ENCODE measurements at regions not wholly inside any gene's neighbourhood (a gene's known extent, or its start where the extent isn't known, plus 50 kb on each side); places are given as distances from the start of the nearest gene placed in this dataset.
"Not testable (repeated sequence)": the region's sequence is repeated elsewhere in the genome, so short reads cannot be mapped to it uniquely, and the experiment has no call there.

- no peak overlapping the region for H3K4me3 ChIP-seq (ENCODE audit: low read depth, low read length)
- no peaks in the 10 kb centered on the region for H3K9me3 ChIP-seq (ENCODE audit: control insufficient read depth in 2 of 2, low read length in 2 of 2)
- no peaks in the 10 kb centered on the region for H3K36me3 Mint-ChIP-seq
- no peak overlapping the region for H3K27ac Mint-ChIP-seq
- no peak overlapping the region for H3K27ac ChIP-seq (ENCODE audit: insufficient read depth, low read length, poor library complexity, severe bottlenecking)
- ATAC-seq (ENCODE audit: low read depth in 2 of 2) (no peak), DNase-seq (no peak)
- no peaks in the 10 kb centered on the region for H3K27me3 Mint-ChIP-seq
- no peak overlapping the region for H3K4me3 Mint-ChIP-seq
- H3K9me3 Mint-ChIP-seq: peaks cover 0 to 4% (median 0%) of the 10 kb centered on the region in 7 donors
- no peaks in the 10 kb centered on the region for H3K4me1 ChIP-seq (ENCODE audit: control insufficient read depth, insufficient read depth, low read length, poor library complexity, severe bottlenecking)
- no peaks in the 10 kb centered on the region for H3K36me3 ChIP-seq (ENCODE audit: control insufficient read depth, insufficient read depth, low read length)
- H3K27me3 ChIP-seq (ENCODE audit: control insufficient read depth, insufficient read depth, low read length): no peaks in the 10 kb centered on the region
- no peaks in the 10 kb centered on the region for H3K4me1 Mint-ChIP-seq
Observed at GRCh38 chr5:17042041-17042440, 106.0 kb upstream of the MYO10 start.

- H3K27ac Mint-ChIP-seq: no peak overlapping the region
- peaks cover 5% of the 10 kb centered on the region for H3K27me3 Mint-ChIP-seq
- H3K4me1 Mint-ChIP-seq: no peaks in the 10 kb centered on the region
- no peaks in the 10 kb centered on the region for H3K9me3 ChIP-seq (ENCODE audit: control insufficient read depth in 2 of 2, low read length in 2 of 2)
- H3K9me3 Mint-ChIP-seq: peaks cover 0 to 4% (median 0%) of the 10 kb centered on the region in 7 donors
- no peaks in the 10 kb centered on the region for H3K27me3 ChIP-seq (ENCODE audit: control insufficient read depth, insufficient read depth, low read length)
- no peak overlapping the region for H3K4me3 ChIP-seq (ENCODE audit: low read depth, low read length)
- H3K36me3 Mint-ChIP-seq: no peaks in the 10 kb centered on the region
- ATAC-seq (ENCODE audit: low read depth in 2 of 2) (no peak), DNase-seq (no peak)
- no peak overlapping the region for H3K27ac ChIP-seq (ENCODE audit: insufficient read depth, low read length, poor library complexity, severe bottlenecking)
- no peak overlapping the region for H3K4me3 Mint-ChIP-seq
- no peaks in the 10 kb centered on the region for H3K36me3 ChIP-seq (ENCODE audit: control insufficient read depth, insufficient read depth, low read length)
- H3K4me1 ChIP-seq (ENCODE audit: control insufficient read depth, insufficient read depth, low read length, poor library complexity, severe bottlenecking): no peaks in the 10 kb centered on the region
Observed at GRCh38 chr5:17046320-17046719, 110.2 kb upstream of the MYO10 start.

- Mint-ChIP-seq H3K27ac (no peak overlapping the region), H3K36me3 (no peaks in the 10 kb centered on the region), H3K4me1 (no peaks in the 10 kb centered on the region), H3K4me3 (no peak overlapping the region), H3K27me3 (peaks cover 5% of the 10 kb centered on the region), H3K9me3 (peaks cover 0 to 2% (median 0%) of the 10 kb centered on the region in 7 donors)
- no peak for DNase-seq
- Histone ChIP-seq H3K4me1 (ENCODE audit: control insufficient read depth, insufficient read depth, low read length, poor library complexity, severe bottlenecking) (no peaks in the 10 kb centered on the region), H3K27ac (ENCODE audit: insufficient read depth, low read length, poor library complexity, severe bottlenecking) (no peak overlapping the region), H3K9me3 (ENCODE audit: control insufficient read depth in 2 of 2, low read length in 2 of 2) (no peaks in the 10 kb centered on the region), H3K27me3 (ENCODE audit: control insufficient read depth, insufficient read depth, low read length) (no peaks in the 10 kb centered on the region), H3K36me3 (ENCODE audit: control insufficient read depth, insufficient read depth, low read length) (no peaks in the 10 kb centered on the region), H3K4me3 (ENCODE audit: low read depth, low read length) (no peak overlapping the region)
- ATAC-seq (ENCODE audit: low read depth in 2 of 2): no peak
Observed at GRCh38 chr5:17050236-17050635, 114.1 kb upstream of the MYO10 start.

- Histone ChIP-seq H3K9me3 (ENCODE audit: control insufficient read depth in 2 of 2, low read length in 2 of 2) (no peaks in the 10 kb centered on the region), H3K36me3 (ENCODE audit: control insufficient read depth, insufficient read depth, low read length) (no peaks in the 10 kb centered on the region), H3K4me1 (ENCODE audit: control insufficient read depth, insufficient read depth, low read length, poor library complexity, severe bottlenecking) (no peaks in the 10 kb centered on the region), H3K4me3 (ENCODE audit: low read depth, low read length) (no peak overlapping the region), H3K27ac (ENCODE audit: insufficient read depth, low read length, poor library complexity, severe bottlenecking) (no peak overlapping the region), H3K27me3 (ENCODE audit: control insufficient read depth, insufficient read depth, low read length) (no peaks in the 10 kb centered on the region)
- ATAC-seq (ENCODE audit: low read depth in 2 of 2): no peak
- no peak overlapping the region for H3K4me3 Mint-ChIP-seq
- no peak overlapping the region for H3K27ac Mint-ChIP-seq
- H3K27me3 Mint-ChIP-seq: peaks cover 5% of the 10 kb centered on the region
- peaks cover 0 to 3% (median 0%) of the 10 kb centered on the region in 7 donors for H3K9me3 Mint-ChIP-seq
- no peak for DNase-seq
- H3K36me3 Mint-ChIP-seq: no peaks in the 10 kb centered on the region
- H3K4me1 Mint-ChIP-seq: no peaks in the 10 kb centered on the region
Observed at GRCh38 chr5:17054911-17055310, 118.8 kb upstream of the MYO10 start.

DNA sequence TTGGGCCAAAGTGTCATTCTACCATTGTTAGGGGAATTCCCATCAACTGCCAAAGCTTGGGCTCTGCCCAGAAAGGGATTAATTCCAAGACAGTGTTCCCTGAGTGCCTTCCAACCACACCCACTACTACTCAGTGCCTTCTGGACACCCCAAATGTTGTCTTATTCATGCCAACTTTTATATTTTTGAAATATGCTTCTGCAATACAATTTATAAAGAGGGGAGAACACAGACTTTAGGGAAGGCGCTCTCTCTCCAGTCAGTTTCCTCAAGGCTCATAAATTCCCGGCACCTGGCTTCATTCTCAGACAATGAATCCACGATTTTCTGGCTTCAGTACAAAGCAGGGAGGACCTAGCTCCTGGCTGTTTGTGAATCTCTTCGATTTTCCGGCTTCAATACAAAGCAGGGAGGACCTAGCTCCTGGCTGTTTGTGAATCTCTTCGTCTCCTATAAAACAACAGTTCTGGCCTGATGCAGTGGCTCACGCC, 120.1 kb upstream of the MYO10 start:
- no peaks in the 10 kb centered on the region for H3K27me3 Mint-ChIP-seq
- H3K27ac Mint-ChIP-seq: no peak overlapping the region
- H3K4me1 Mint-ChIP-seq: no peaks in the 10 kb centered on the region
- DNase-seq (no peak), ATAC-seq (ENCODE audit: low read depth in 2 of 2) (no peak)
- no peak overlapping the region for H3K27ac ChIP-seq (ENCODE audit: insufficient read depth, low read length, poor library complexity, severe bottlenecking)
- H3K9me3 Mint-ChIP-seq: peaks cover 0 to 5% (median 0%) of the 10 kb centered on the region in 7 donors
- no peaks in the 10 kb centered on the region for H3K9me3 ChIP-seq (ENCODE audit: control insufficient read depth in 2 of 2, low read length in 2 of 2)
- H3K4me3 Mint-ChIP-seq: no peak overlapping the region
- no peak overlapping the region for H3K4me3 ChIP-seq (ENCODE audit: low read depth, low read length)
- no peaks in the 10 kb centered on the region for H3K36me3 ChIP-seq (ENCODE audit: control insufficient read depth, insufficient read depth, low read length)
- H3K36me3 Mint-ChIP-seq: no peaks in the 10 kb centered on the region
- no peaks in the 10 kb centered on the region for H3K4me1 ChIP-seq (ENCODE audit: control insufficient read depth, insufficient read depth, low read length, poor library complexity, severe bottlenecking)
- no peaks in the 10 kb centered on the region for H3K27me3 ChIP-seq (ENCODE audit: control insufficient read depth, insufficient read depth, low read length)

DNA sequence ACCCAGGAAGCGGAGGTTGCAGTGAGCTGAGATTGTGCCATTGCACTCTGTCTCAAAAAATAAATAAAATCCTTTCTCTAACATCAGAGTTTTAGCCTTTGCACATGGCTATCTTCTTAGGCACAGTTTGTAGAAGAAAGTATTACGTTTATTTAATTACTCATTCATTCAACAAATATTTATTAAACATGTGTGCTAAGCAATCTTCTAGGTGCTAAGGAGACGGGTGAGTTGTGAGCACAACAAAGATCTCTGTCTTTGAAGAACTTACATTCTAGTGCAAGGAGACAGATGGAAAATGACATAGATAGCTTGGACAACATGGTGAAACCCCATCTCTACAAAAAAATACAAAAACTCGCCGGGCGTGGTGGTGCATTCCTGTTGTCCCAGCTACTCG, 122.3 kb upstream of the MYO10 start:
- Mint-ChIP-seq H3K27ac (no peak overlapping the region), H3K36me3 (no peaks in the 10 kb centered on the region), H3K27me3 (no peaks in the 10 kb centered on the region), H3K9me3 (peaks cover 0 to 5% (median 2%) of the 10 kb centered on the region in 7 donors), H3K4me3 (no peak overlapping the region), H3K4me1 (no peaks in the 10 kb centered on the region)
- no peak for DNase-seq
- no peaks in the 10 kb centered on the region for H3K36me3 ChIP-seq (ENCODE audit: control insufficient read depth, insufficient read depth, low read length)
- ATAC-seq (ENCODE audit: low read depth in 2 of 2): no peak
- no peak overlapping the region for H3K27ac ChIP-seq (ENCODE audit: insufficient read depth, low read length, poor library complexity, severe bottlenecking)
- H3K9me3 ChIP-seq (ENCODE audit: control insufficient read depth in 2 of 2, low read length in 2 of 2): no peaks in the 10 kb centered on the region
- no peaks in the 10 kb centered on the region for H3K4me1 ChIP-seq (ENCODE audit: control insufficient read depth, insufficient read depth, low read length, poor library complexity, severe bottlenecking)
- H3K27me3 ChIP-seq (ENCODE audit: control insufficient read depth, insufficient read depth, low read length): no peaks in the 10 kb centered on the region
- no peak overlapping the region for H3K4me3 ChIP-seq (ENCODE audit: low read depth, low read length)

DNA sequence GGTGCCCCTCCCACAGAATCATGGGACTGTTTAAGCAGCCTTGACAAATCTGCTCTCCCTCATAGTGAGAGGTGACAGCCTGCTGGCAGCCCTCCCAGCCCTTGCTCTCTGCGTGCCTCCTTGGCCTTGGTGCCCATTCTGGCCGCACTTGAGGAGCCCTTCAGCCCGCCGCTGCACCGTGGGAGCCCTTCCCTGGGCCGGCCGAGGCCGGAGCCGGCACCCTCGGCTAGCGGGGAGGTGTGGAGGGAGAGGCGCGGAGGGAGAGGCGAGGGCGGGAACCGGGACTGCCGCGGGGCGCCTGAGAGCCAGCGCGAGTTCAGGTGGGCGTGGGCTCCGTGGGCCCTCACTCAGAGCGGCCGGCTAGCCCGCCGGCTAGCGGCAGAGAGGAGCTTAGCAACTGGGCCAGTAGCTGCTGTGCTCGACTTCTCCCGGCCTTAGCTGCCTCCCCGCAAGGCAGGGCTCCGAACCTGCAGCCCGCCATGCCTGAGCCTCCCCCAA, 125.9 kb upstream of the MYO10 start:
- H3K27ac Mint-ChIP-seq: no peak overlapping the region
- no peak overlapping the region for H3K27ac ChIP-seq (ENCODE audit: insufficient read depth, low read length, poor library complexity, severe bottlenecking)
- H3K27me3 ChIP-seq (ENCODE audit: control insufficient read depth, insufficient read depth, low read length): no peaks in the 10 kb centered on the region
- ATAC-seq (ENCODE audit: low read depth in 2 of 2) (no peak), DNase-seq (no peak)
- no peaks in the 10 kb centered on the region for H3K36me3 Mint-ChIP-seq
- H3K4me1 ChIP-seq (ENCODE audit: control insufficient read depth, insufficient read depth, low read length, poor library complexity, severe bottlenecking): no peaks in the 10 kb centered on the region
- no peaks in the 10 kb centered on the region for H3K4me1 Mint-ChIP-seq
- H3K9me3 Mint-ChIP-seq: peaks cover 0 to 5% (median 0%) of the 10 kb centered on the region in 7 donors
- H3K36me3 ChIP-seq (ENCODE audit: control insufficient read depth, insufficient read depth, low read length): no peaks in the 10 kb centered on the region
- peaks cover 4% of the 10 kb centered on the region for H3K27me3 Mint-ChIP-seq
- no peaks in the 10 kb centered on the region for H3K9me3 ChIP-seq (ENCODE audit: control insufficient read depth in 2 of 2, low read length in 2 of 2)
- H3K4me3 Mint-ChIP-seq: no peak overlapping the region
- no peak overlapping the region for H3K4me3 ChIP-seq (ENCODE audit: low read depth, low read length)

- H3K4me1 ChIP-seq (ENCODE audit: control insufficient read depth, insufficient read depth, low read length, poor library complexity, severe bottlenecking); H3K27ac ChIP-seq (ENCODE audit: insufficient read depth, low read length, poor library complexity, severe bottlenecking); H3K9me3 Mint-ChIP-seq; DNase-seq; H3K4me1 Mint-ChIP-seq; H3K27me3 Mint-ChIP-seq; H3K27me3 ChIP-seq (ENCODE audit: control insufficient read depth, insufficient read depth, low read length); H3K36me3 ChIP-seq (ENCODE audit: control insufficient read depth, insufficient read depth, low read length); ATAC-seq (ENCODE audit: low read depth in 2 of 2); H3K4me3 Mint-ChIP-seq; H3K9me3 ChIP-seq (ENCODE audit: control insufficient read depth in 2 of 2, low read length in 2 of 2); H3K4me3 ChIP-seq (ENCODE audit: low read depth, low read length); H3K36me3 Mint-ChIP-seq; H3K27ac Mint-ChIP-seq: not testable (repeated sequence)
Observed at GRCh38 chr5:17062741-17063140, 126.7 kb upstream of the MYO10 start.
